Endodermal cell (in vitro differentiated cells): ENCODE measurements at regions not wholly inside any gene's neighbourhood (a gene's known extent, or its start where the extent isn't known, plus 50 kb on each side); places are given as distances from the start of the nearest gene placed in this dataset.

Experiments
- DNase-seq: peaks from one replicate; pipeline ENCODE4 v3.0.0-alpha.2; 2017
- H3K27ac ChIP-seq: 2 replicates; pipeline ENCODE4 v1.5.1; 2013; ENCODE audit warnings: mild to moderate bottlenecking, low read depth, low read length, moderate library complexity
- H3K27me3 ChIP-seq: 2 replicates; pipeline ENCODE4 v1.6.1; 2013; ENCODE audit warnings: mild to moderate bottlenecking, low read length, moderate library complexity; ENCODE audit not compliant: insufficient read depth, control insufficient read depth, poor library complexity, severe bottlenecking
- H3K36me3 ChIP-seq: 2 replicates; pipeline ENCODE4 v1.7.0; 2013; ENCODE audit warnings: mild to moderate bottlenecking, low read length, moderate library complexity; ENCODE audit not compliant: control insufficient read depth, insufficient read depth
- H3K4me1 ChIP-seq: one replicate; pipeline ENCODE4 v1.7.0; 2013; ENCODE audit warnings: low read length; ENCODE audit not compliant: control insufficient read depth, insufficient read depth
- H3K4me3 ChIP-seq: 2 replicates; pipeline ENCODE4 v1.5.1; 2013; ENCODE audit warnings: mild to moderate bottlenecking, low read length, moderate library complexity
- H3K9ac ChIP-seq: 2 replicates; pipeline ENCODE4 v1.6.1; 2013; ENCODE audit warnings: mild to moderate bottlenecking, low read length, moderate library complexity; ENCODE audit not compliant: poor library complexity, severe bottlenecking; ENCODE audit errors: extremely low read depth
- H3K9me3 ChIP-seq: 2 replicates; pipeline ENCODE4 v1.6.1; 2013; ENCODE audit warnings: mild to moderate bottlenecking, low read length, moderate library complexity; ENCODE audit not compliant: control insufficient read depth
- H3K27ac Mint-ChIP-seq: 2 replicates; pipeline ENCODE4 v1.8.0; 2020; ENCODE audit warnings: mixed read lengths
- H3K27me3 Mint-ChIP-seq: 2 replicates; pipeline ENCODE4 v1.8.0; 2021; ENCODE audit warnings: mild to moderate bottlenecking, mixed read lengths; ENCODE audit not compliant: insufficient read depth
- H3K36me3 Mint-ChIP-seq: 2 replicates; pipeline ENCODE4 v1.8.0; 2020; ENCODE audit warnings: low read depth, mixed read lengths
- H3K4me1 Mint-ChIP-seq: 2 replicates; pipeline ENCODE4 v1.8.0; 2020; ENCODE audit warnings: mixed read lengths
- H3K4me3 Mint-ChIP-seq: 2 replicates; pipeline ENCODE4 v1.8.0; 2020; ENCODE audit warnings: mild to moderate bottlenecking, moderate library complexity, mixed read lengths
- H3K9me3 Mint-ChIP-seq: 2 replicates; pipeline ENCODE4 v1.8.0; 2020; ENCODE audit warnings: mild to moderate bottlenecking, mixed read lengths
- CTCF ChIP-seq: fragments of 200-600 bp; sonication (generic); conservative IDR thresholded peaks from 2 replicates; pipeline ENCODE4 v1.5.0; 2021; ENCODE audit warnings: antibody characterized with exemption, mild to moderate bottlenecking
- WGBS, 2 experiments: methylation state at CpG; one replicate each; pipeline versions ENCODE4 v1.1.5 to v1.1.7; 2013; ENCODE audit warnings: missing lambda C conversion rate in 2 of 2, mixed read lengths in 1 of 2; ENCODE audit not compliant: insufficient coverage in 1 of 2, insufficient read length in 1 of 2; 5-methylcytosine and 5-hydroxymethylcytosine counted together

GRCh38 chr17:77667478-77667877, 291.0 kb upstream of the TNRC6C start:
- Histone ChIP-seq H3K9ac (no peak overlapping the region), H3K27ac (no peak overlapping the region), H3K4me3 (no peak overlapping the region), H3K9me3 (peaks cover 32% of the 10 kb centered on the region), H3K36me3 (no peaks in the 10 kb centered on the region), H3K4me1 (no peaks in the 10 kb centered on the region), H3K27me3 (no peaks in the 10 kb centered on the region)
- Mint-ChIP-seq H3K36me3 (peaks cover 2% of the 10 kb centered on the region), H3K9me3 (peaks cover 42% of the 10 kb centered on the region), H3K27me3 (peaks cover 6% of the 10 kb centered on the region), H3K4me1 (no peaks in the 10 kb centered on the region), H3K27ac (no peak overlapping the region), H3K4me3 (no peak overlapping the region)
- TF ChIP-seq CTCF, result no peak
- no peak for DNase-seq
- WGBS, 2 experiments, result 90 to 100% methylated on average over 1 of the region's 1 CpG

GRCh38 chr17:77668518-77668917, 290.0 kb upstream of the TNRC6C start:
- Histone ChIP-seq H3K27me3 (no peaks in the 10 kb centered on the region), H3K9me3 (peaks cover 32% of the 10 kb centered on the region), H3K27ac (no peak overlapping the region), H3K4me1 (no peaks in the 10 kb centered on the region), H3K36me3 (no peaks in the 10 kb centered on the region), H3K9ac (no peak overlapping the region), H3K4me3 (no peak overlapping the region)
- no peak overlapping the region for H3K4me3 Mint-ChIP-seq
- TF ChIP-seq CTCF, result no peak
- peaks cover 8% of the 10 kb centered on the region for H3K27me3 Mint-ChIP-seq
- H3K36me3 Mint-ChIP-seq, result peaks cover 2% of the 10 kb centered on the region
- DNase-seq, result no peak
- 100% methylated on average over 1 of the region's 2 CpGs; no CpG with 5 or more reads in 1 of the 2 experiments for WGBS, 2 experiments
- H3K4me1 Mint-ChIP-seq, result no peaks in the 10 kb centered on the region
- H3K9me3 Mint-ChIP-seq, result peaks cover 31% of the 10 kb centered on the region
- H3K27ac Mint-ChIP-seq, result no peak overlapping the region

GRCh38 chr17:77670173-77670572, 288.3 kb upstream of the TNRC6C start:
- Mint-ChIP-seq H3K27me3 (peaks cover 8% of the 10 kb centered on the region), H3K4me1 (no peaks in the 10 kb centered on the region)
- TF ChIP-seq CTCF, result no peak

More at GRCh38 chr17:77670173-77670572, 288.3 kb upstream of the TNRC6C start:
- Histone ChIP-seq H3K9ac (no peak overlapping the region), H3K27ac (no peak overlapping the region), H3K4me1 (no peaks in the 10 kb centered on the region), H3K27me3 (no peaks in the 10 kb centered on the region), H3K9me3 (peaks cover 27% of the 10 kb centered on the region), H3K4me3 (no peak overlapping the region), H3K36me3 (no peaks in the 10 kb centered on the region)
- Mint-ChIP-seq H3K36me3 (peaks cover 2% of the 10 kb centered on the region), H3K4me3 (no peak overlapping the region), H3K9me3 (peaks cover 21% of the 10 kb centered on the region), H3K27ac (no peak overlapping the region)
- DNase-seq, result no peak
- WGBS, 2 experiments, result 93% methylated on average over 2 of the region's 2 CpGs; no CpG with 5 or more reads in 1 of the 2 experiments
